Psoas muscle (tissue), 7 donors: ENCODE measurements at regions not wholly inside any gene's neighbourhood (a gene's known extent, or its start where the extent isn't known, plus 50 kb on each side); places are given as distances from the start of the nearest gene placed in this dataset.
A peak's percentile ranks its signal among the peaks of the same experiment; 100 is the strongest.

Experiments used
- ATAC-seq, 4 donors: fragments of 200-7000 bp; cut with Tn5 transposase; one replicate each; pipeline ENCODE4 v1.9.1; 2020; ENCODE audit warnings: moderate library complexity in 3 of 4, mild to moderate bottlenecking in 2 of 4
- DNase-seq, 2 donors: peaks; one replicate each; pipeline ENCODE4 v3.0.0-alpha.2; 2020
- H3K27ac ChIP-seq: fragments of 200-600 bp; one replicate; pipeline ENCODE4 v1.8.0; 2022
- H3K27me3 ChIP-seq, 3 donors: fragments of 200-600 bp in 1 of 3; one replicate each; pipeline versions ENCODE4 v1.6.1 to v1.8.0; 2013 to 2022; ENCODE audit warnings: low read length in 2 of 3, mild to moderate bottlenecking in 2 of 3, moderate library complexity in 1 of 3; ENCODE audit not compliant: insufficient read depth in 3 of 3
- H3K36me3 ChIP-seq, 2 donors: fragments of 200-600 bp in 1 of 2; one replicate each; pipeline versions ENCODE4 v1.6.1 to v1.8.0; 2013 to 2022; ENCODE audit warnings: low read depth in 1 of 2, mild to moderate bottlenecking in 1 of 2, moderate library complexity in 1 of 2; ENCODE audit not compliant: insufficient read depth in 1 of 2
- H3K4me1 ChIP-seq: fragments of 200-600 bp; one replicate; pipeline ENCODE4 v1.8.0; 2022
- H3K4me3 ChIP-seq: fragments of 200-600 bp; one replicate; pipeline ENCODE4 v1.8.0; 2022; ENCODE audit warnings: mild to moderate bottlenecking
- H3K9me3 ChIP-seq: fragments of 200-600 bp; one replicate; pipeline ENCODE4 v1.8.0; 2022
- CTCF ChIP-seq: fragments of 200-600 bp; IDR thresholded peaks from one replicate; pipeline ENCODE4 v1.8.0; 2022; ENCODE audit warnings: antibody characterized with exemption
- WGBS, 3 donors: extraction: QIAGEN DNeasy Blood & Tissue Kit; methylation state at CpG; one replicate each; pipeline versions ENCODE4 v1.1.6 to v1.1.7; 2013; 5-methylcytosine and 5-hydroxymethylcytosine counted together
- intact Hi-C, 2 donors: fragments of 100-400 bp; cut with DNase I; formaldehyde crosslinking; loops; one replicate each; pipeline versions ENCODE4 v1.11.0 to v1.14.2; 2022
- donor health status: healthy with polysubstance abuse.
- donor health status: DM: no; HTN: no; CAD: no; lungs with moderate emphysema.
- donor health status: Bipolar disorder and iron deficiency.
- donor health status: healthy.
- donor health status: DM: yes; HTN: yes; CAD: no.
- donor health status: DM: no; HTN: no; CAD: no.
- donor health status: DM: yes; HTN: yes; CAD: no.

GRCh38 chr14:28436821-28437220 lies 329.8 kb upstream of the FOXG1 start:
- ATAC-seq: no peak
- TF ChIP-seq CTCF: no peak
- H3K4me1 ChIP-seq: no peaks in the 10 kb centered on the region
- H3K27ac ChIP-seq: no peak overlapping the region
- no peaks in the 10 kb centered on the region for H3K27me3 ChIP-seq
- H3K9me3 ChIP-seq: no peaks in the 10 kb centered on the region
- no peak for DNase-seq
- no peak overlapping the region for H3K4me3 ChIP-seq
- intact Hi-C loops: no loop called here
- H3K36me3 ChIP-seq: no peaks in the 10 kb centered on the region
- 73 to 76% (median 73%) methylated on average over 2 of the region's 2 CpGs for WGBS, 3 donors

GRCh38 chr14:28461389-28461788 lies 305.2 kb upstream of the FOXG1 start:
- H3K27me3 ChIP-seq: no peaks in the 10 kb centered on the region

GRCh38 chr14:28467611-28468010 lies 299.0 kb upstream of the FOXG1 start:
- DNase-seq (no peak), ATAC-seq (no peak)
- Histone ChIP-seq H3K4me3 (no peak overlapping the region), H3K27ac (no peak overlapping the region), H3K9me3 (no peaks in the 10 kb centered on the region), H3K36me3 (no peaks in the 10 kb centered on the region), H3K4me1 (no peaks in the 10 kb centered on the region), H3K27me3 (no peaks in the 10 kb centered on the region)
- TF ChIP-seq CTCF: no peak
- intact Hi-C loops: no loop called here
- WGBS, 3 donors: 84 to 98% (median 92%) methylated on average over 4 of the region's 4 CpGs

More at GRCh38 chr14:28461389-28461788, 305.2 kb upstream of the FOXG1 start:
- no peaks in the 10 kb centered on the region for H3K9me3 ChIP-seq
- 54 to 64% (median 61%) methylated on average over 7 of the region's 7 CpGs for WGBS, 3 donors
- no peak for ATAC-seq
- TF ChIP-seq CTCF: no peak
- no peak for DNase-seq
- H3K4me3 ChIP-seq: no peak overlapping the region
- H3K36me3 ChIP-seq: no peaks in the 10 kb centered on the region
- no peaks in the 10 kb centered on the region for H3K4me1 ChIP-seq
- intact Hi-C loops: no loop called here
- no peak overlapping the region for H3K27ac ChIP-seq

GRCh38 chr14:28468191-28469151 lies 298.1 kb upstream of the FOXG1 start:
- WGBS, 3 donors: 12 to 22% (median 21%) methylated on average over 2 of the region's 2 CpGs
- TF ChIP-seq CTCF: no peak
- DNase-seq: no peak

More at GRCh38 chr14:28468191-28469151, 298.1 kb upstream of the FOXG1 start:
- intact Hi-C loops: no loop called here
- no peaks in the 10 kb centered on the region for H3K4me1 ChIP-seq
- H3K4me3 ChIP-seq: no peak overlapping the region
- no peaks in the 10 kb centered on the region for H3K27me3 ChIP-seq
- H3K36me3 ChIP-seq: no peaks in the 10 kb centered on the region
- H3K9me3 ChIP-seq: no peaks in the 10 kb centered on the region
- ATAC-seq: peak in 1 of 4 donors; percentile 19
- no peak overlapping the region for H3K27ac ChIP-seq
